Neuronal stem cell (in vitro differentiated cells): ENCODE measurements at regions not wholly inside any gene's neighbourhood (a gene's known extent, or its start where the extent isn't known, plus 50 kb on each side); places are given as distances from the start of the nearest gene placed in this dataset.
A peak's percentile ranks its signal among the peaks of the same experiment; 100 is the strongest.

ENCODE experiments used
- DNase-seq: peaks from one replicate; pipeline ENCODE4 v3.0.0-alpha.2; 2013; ENCODE audit warnings: low spot score
- H2AFZ ChIP-seq: one replicate; pipeline ENCODE4 v1.6.1; 2013; ENCODE audit warnings: mild to moderate bottlenecking, low read length, inconsistent platforms
- H2AK5ac ChIP-seq: 2 replicates; pipeline ENCODE4 v1.6.1; 2013; ENCODE audit warnings: low read depth, mild to moderate bottlenecking, inconsistent platforms, low read length, moderate library complexity, mixed read lengths
- H2BK120ac ChIP-seq: 2 replicates; pipeline ENCODE4 v1.6.1; 2013; ENCODE audit warnings: low read depth, mild to moderate bottlenecking, inconsistent platforms, low read length, moderate library complexity, mixed read lengths
- H2BK12ac ChIP-seq: one replicate; pipeline ENCODE4 v1.6.1; 2013; ENCODE audit warnings: low read length, inconsistent platforms
- H2BK15ac ChIP-seq: 2 replicates; pipeline ENCODE4 v1.6.1; 2013; ENCODE audit warnings: mild to moderate bottlenecking, low read length, inconsistent platforms, mixed read lengths
- H2BK5ac ChIP-seq: one replicate; pipeline ENCODE4 v1.6.1; 2013; ENCODE audit warnings: inconsistent platforms, mild to moderate bottlenecking, low read length, moderate library complexity
- H3K14ac ChIP-seq: one replicate; pipeline ENCODE4 v1.6.1; 2013; ENCODE audit warnings: low read length, inconsistent platforms
- H3K18ac ChIP-seq: 2 replicates; pipeline ENCODE4 v1.6.1; 2013; ENCODE audit warnings: low read length, inconsistent platforms
- H3K23ac ChIP-seq: 2 replicates; pipeline ENCODE4 v1.6.1; 2013; ENCODE audit warnings: low read depth, mild to moderate bottlenecking, mixed read lengths, low read length, inconsistent platforms; ENCODE audit not compliant: poor library complexity
- H3K27ac ChIP-seq: replicated peaks from 3 replicates; pipeline ENCODE4 v1.5.1; 2013; ENCODE audit warnings: low read length, inconsistent platforms
- H3K27me3 ChIP-seq, 3 experiments: 2 replicates each; pipeline ENCODE4 v1.6.1; 2013; ENCODE audit warnings: low read length in 3 of 3, mild to moderate bottlenecking in 2 of 3, inconsistent platforms in 1 of 3, low read depth in 1 of 3, mixed read lengths in 1 of 3, moderate library complexity in 1 of 3; ENCODE audit not compliant: control insufficient read depth in 3 of 3, insufficient read depth in 3 of 3
- H3K36me3 ChIP-seq, 2 donors: replicated peaks in 1 of 2; 2 replicates each; pipeline ENCODE4 v1.6.1; 2013; ENCODE audit warnings: low read length in 2 of 2; ENCODE audit not compliant: control insufficient read depth in 2 of 2, insufficient read depth in 2 of 2
- H3K4ac ChIP-seq: 2 replicates; pipeline ENCODE4 v1.6.1; 2013; ENCODE audit warnings: inconsistent platforms, mild to moderate bottlenecking, low read length, moderate library complexity
- H3K4me1 ChIP-seq, 2 donors: 1 replicate in 1 of 2; 2 replicates in 1 of 2; pipeline ENCODE4 v1.6.1; 2013; ENCODE audit warnings: low read length in 2 of 2, low read depth in 1 of 2; ENCODE audit not compliant: control insufficient read depth in 2 of 2, insufficient read depth in 1 of 2
- H3K4me2 ChIP-seq: one replicate; pipeline ENCODE4 v1.6.1; 2013; ENCODE audit warnings: mild to moderate bottlenecking, low read length, inconsistent platforms; ENCODE audit not compliant: insufficient read depth, poor library complexity, severe bottlenecking
- H3K4me3 ChIP-seq, 2 donors: 2 replicates each; pipeline ENCODE4 v1.5.1; 2013; ENCODE audit warnings: low read length in 2 of 2, mild to moderate bottlenecking in 2 of 2, inconsistent platforms in 1 of 2, moderate library complexity in 1 of 2
- H3K79me1 ChIP-seq: one replicate; pipeline ENCODE4 v1.6.1; 2013; ENCODE audit warnings: low read depth, mild to moderate bottlenecking, inconsistent platforms, low read length, moderate library complexity
- H3K9ac ChIP-seq: one replicate; pipeline ENCODE4 v1.6.1; 2013; ENCODE audit warnings: mild to moderate bottlenecking, low read depth, low read length, inconsistent platforms; ENCODE audit not compliant: poor library complexity
- H3K9me3 ChIP-seq, 2 donors: replicated peaks in 1 of 2; 2 replicates each; pipeline versions ENCODE3 to v1.6.1; 2013; ENCODE audit warnings: low read length in 2 of 2, mild to moderate bottlenecking in 2 of 2, inconsistent platforms in 1 of 2, low read depth in 1 of 2, mixed read lengths in 1 of 2, moderate library complexity in 1 of 2; ENCODE audit not compliant: control insufficient read depth in 2 of 2, insufficient read depth in 1 of 2
- H4K8ac ChIP-seq: one replicate; pipeline ENCODE4 v1.6.1; 2013; ENCODE audit warnings: low read depth, mild to moderate bottlenecking, inconsistent platforms, low read length, moderate library complexity
- H4K91ac ChIP-seq: one replicate; pipeline ENCODE4 v1.6.1; 2013; ENCODE audit warnings: low read length, low read depth, mild to moderate bottlenecking, inconsistent platforms; ENCODE audit not compliant: poor library complexity
- WGBS, 2 donors: extraction: QIAGEN DNeasy Blood & Tissue Kit; methylation state at CpG; one replicate each; pipeline ENCODE4 v1.1.7; 2013; ENCODE audit warnings: missing lambda C conversion rate in 2 of 2, mixed read lengths in 1 of 2; ENCODE audit not compliant: insufficient read length in 2 of 2, insufficient replicate concordance in 1 of 2; ENCODE audit errors: extremely low coverage in 2 of 2; 5-methylcytosine and 5-hydroxymethylcytosine counted together

DNA sequence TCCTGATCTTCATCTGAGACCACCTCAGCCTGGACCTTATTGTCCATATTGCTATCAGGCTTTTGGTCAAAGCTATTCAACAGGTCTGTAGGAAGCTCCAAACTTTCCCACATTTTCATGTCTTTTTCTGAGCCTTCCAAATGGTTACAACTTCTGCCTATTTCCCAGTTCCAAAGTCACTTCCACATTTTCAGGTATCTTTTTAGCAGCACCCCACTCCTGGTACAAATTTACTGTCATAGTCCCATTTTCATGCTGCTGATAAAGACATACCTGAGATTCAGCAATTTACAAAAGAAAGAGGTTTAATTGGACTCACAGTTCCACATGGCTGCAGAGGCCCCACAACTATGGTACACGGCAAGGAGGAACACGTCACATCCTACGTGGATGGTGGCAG, 815.5 kb downstream of the KCNJ2 start:
- H3K27ac ChIP-seq: no peak overlapping the region
- no CpG with 5 or more reads among the region's 3 CpGs for WGBS, 2 donors
- H4K91ac ChIP-seq: no peak overlapping the region
- no peak overlapping the region for H4K8ac ChIP-seq
- H3K9me3 ChIP-seq: peaks cover 7 to 13% of the 10 kb centered on the region in 2 donors
- H3K18ac ChIP-seq: no peak overlapping the region
- no peak overlapping the region for H3K23ac ChIP-seq
- no peak for DNase-seq
- no peak overlapping the region for H3K9ac ChIP-seq
- H3K14ac ChIP-seq: no peak overlapping the region
- no peak overlapping the region for H2BK5ac ChIP-seq
- H3K27me3 ChIP-seq: no peaks in the 10 kb centered on the region
- H3K4me3 ChIP-seq: no peak overlapping the region
- no peak overlapping the region for H2BK15ac ChIP-seq
- no peaks in the 10 kb centered on the region for H3K79me1 ChIP-seq
- no peaks in the 10 kb centered on the region for H3K4me1 ChIP-seq
- no peaks in the 10 kb centered on the region for H3K36me3 ChIP-seq
- no peak overlapping the region for H2BK120ac ChIP-seq
- no peak overlapping the region for H2AK5ac ChIP-seq
- no peak overlapping the region for H3K4me2 ChIP-seq
- H2BK12ac ChIP-seq: no peak overlapping the region
- H2AFZ ChIP-seq: no peak overlapping the region
- no peak overlapping the region for H3K4ac ChIP-seq

DNA sequence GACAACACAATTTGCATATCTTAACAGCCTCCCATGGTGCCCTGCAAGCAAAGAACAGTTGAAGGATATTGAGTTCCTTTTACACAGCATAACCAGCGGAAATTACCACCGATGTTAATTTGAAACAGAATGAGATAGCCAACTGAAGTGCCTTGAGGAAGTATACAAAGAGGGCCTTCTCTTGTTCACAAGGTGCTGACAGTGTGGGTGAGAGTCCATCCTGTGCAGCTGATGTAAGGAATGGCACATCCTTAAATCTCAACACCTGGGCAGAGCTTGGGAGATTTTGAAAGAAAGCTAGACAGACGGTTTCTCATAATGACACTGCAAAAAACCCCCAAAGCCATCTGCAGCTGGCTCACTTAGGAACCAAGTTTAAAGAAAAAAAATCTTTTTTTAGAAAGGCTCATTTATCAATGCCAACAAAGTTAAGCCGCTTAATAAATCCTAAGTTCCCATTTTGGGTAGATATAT, 818.6 kb downstream of the KCNJ2 start:
- H3K4ac ChIP-seq: no peak overlapping the region
- H2BK5ac ChIP-seq: no peak overlapping the region
- H2AK5ac ChIP-seq: no peak overlapping the region
- no peak overlapping the region for H4K8ac ChIP-seq
- no CpG with 5 or more reads among the region's 4 CpGs for WGBS, 2 donors
- no peaks in the 10 kb centered on the region for H3K27me3 ChIP-seq
- H3K9me3 ChIP-seq: peaks cover 7 to 13% of the 10 kb centered on the region in 2 donors
- H3K14ac ChIP-seq: no peak overlapping the region
- no peak overlapping the region for H3K23ac ChIP-seq
- no peak overlapping the region for H3K27ac ChIP-seq
- H3K4me1 ChIP-seq: no peaks in the 10 kb centered on the region
- no peak overlapping the region for H2BK15ac ChIP-seq
- no peak overlapping the region for H3K18ac ChIP-seq
- H3K4me2 ChIP-seq: no peak overlapping the region
- H2BK120ac ChIP-seq: no peak overlapping the region
- no peak overlapping the region for H4K91ac ChIP-seq
- no peak overlapping the region for H2BK12ac ChIP-seq
- H3K9ac ChIP-seq: no peak overlapping the region
- no peaks in the 10 kb centered on the region for H3K36me3 ChIP-seq
- DNase-seq: no peak
- H3K4me3 ChIP-seq: no peak overlapping the region
- H3K79me1 ChIP-seq: no peaks in the 10 kb centered on the region
- H2AFZ ChIP-seq: peak overlapping the region; percentile 5

DNA sequence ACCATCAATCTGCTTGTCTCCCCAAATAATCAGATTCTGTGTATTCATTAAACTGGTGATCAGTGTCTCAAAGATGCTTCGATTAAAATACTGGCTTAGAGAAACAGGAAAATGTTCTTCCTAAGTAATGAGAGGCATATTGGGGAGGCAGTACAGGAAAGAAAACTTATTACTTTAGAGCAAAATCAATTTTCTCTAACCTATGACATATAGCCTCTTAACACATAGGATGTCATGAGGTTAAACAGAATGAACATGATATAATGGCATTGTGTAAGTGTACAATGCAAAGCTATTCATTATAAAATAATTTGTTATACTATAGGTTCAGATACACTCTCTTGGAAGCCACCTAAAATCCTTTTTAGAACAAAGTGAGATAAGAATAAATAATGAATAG, 819.3 kb downstream of the KCNJ2 start:
- H3K23ac ChIP-seq: no peak overlapping the region
- no peak overlapping the region for H2AFZ ChIP-seq
- H3K18ac ChIP-seq: no peak overlapping the region
- H4K8ac ChIP-seq: no peak overlapping the region
- no peak for DNase-seq
- no peak overlapping the region for H2BK5ac ChIP-seq
- no peak overlapping the region for H2BK12ac ChIP-seq
- H3K36me3 ChIP-seq: no peaks in the 10 kb centered on the region
- H2BK120ac ChIP-seq: no peak overlapping the region
- H3K14ac ChIP-seq: no peak overlapping the region
- H3K27me3 ChIP-seq: no peaks in the 10 kb centered on the region
- H3K4me3 ChIP-seq: no peak overlapping the region
- H3K79me1 ChIP-seq: no peaks in the 10 kb centered on the region
- no peak overlapping the region for H3K9ac ChIP-seq
- no peak overlapping the region for H3K4ac ChIP-seq
- no peak overlapping the region for H2BK15ac ChIP-seq
- H4K91ac ChIP-seq: no peak overlapping the region
- no peaks in the 10 kb centered on the region for H3K4me1 ChIP-seq
- H3K9me3 ChIP-seq: peaks cover 7 to 13% of the 10 kb centered on the region in 2 donors
- H2AK5ac ChIP-seq: no peak overlapping the region
- no CpG with 5 or more reads among the region's 1 CpG for WGBS, 2 donors
- H3K4me2 ChIP-seq: no peak overlapping the region
- H3K27ac ChIP-seq: no peak overlapping the region

DNA sequence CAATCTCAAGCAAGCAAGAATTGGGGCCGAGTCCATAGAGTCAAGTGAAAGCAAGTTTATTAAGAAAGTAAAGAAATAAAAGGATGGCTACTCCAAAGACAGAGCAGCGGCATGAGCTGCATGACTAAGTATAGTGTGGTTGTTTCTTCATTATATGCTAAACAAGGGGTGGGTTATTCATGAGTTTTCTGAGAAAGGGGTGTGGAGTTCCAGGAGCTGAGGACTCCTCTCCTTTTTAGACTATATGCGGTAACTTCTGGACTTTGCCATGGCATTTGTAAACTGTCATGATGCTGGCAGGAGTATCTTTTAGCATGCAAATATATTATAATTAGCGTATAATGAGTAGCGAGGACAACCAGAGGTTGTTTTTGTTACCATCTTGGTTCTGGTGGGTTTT, 819.9 kb downstream of the KCNJ2 start:
- Histone ChIP-seq H2AFZ (no peak overlapping the region), H3K36me3 (no peaks in the 10 kb centered on the region), H3K18ac (no peak overlapping the region), H3K79me1 (no peaks in the 10 kb centered on the region), H3K27ac (no peak overlapping the region), H3K4ac (no peak overlapping the region), H4K8ac (no peak overlapping the region), H2AK5ac (no peak overlapping the region), H3K27me3 (no peaks in the 10 kb centered on the region), H2BK12ac (no peak overlapping the region), H3K4me3 (no peak overlapping the region), H3K4me2 (no peak overlapping the region), H3K9ac (no peak overlapping the region), H3K23ac (no peak overlapping the region), H3K9me3 (peaks cover 7 to 13% of the 10 kb centered on the region in 2 donors), H2BK5ac (no peak overlapping the region), H3K4me1 (no peaks in the 10 kb centered on the region), H2BK120ac (no peak overlapping the region), H3K14ac (no peak overlapping the region), H4K91ac (no peak overlapping the region), H2BK15ac (no peak overlapping the region)
- no peak for DNase-seq
- WGBS, 2 donors: no CpG with 5 or more reads among the region's 5 CpGs
